HG02981 (cell line): ENCODE measurements at regions not wholly inside any gene's neighbourhood (a gene's known extent, or its start where the extent isn't known, plus 50 kb on each side); places are given as distances from the start of the nearest gene placed in this dataset.
"Not testable (repeated sequence)": the region's sequence is repeated elsewhere in the genome, so short reads cannot be mapped to it uniquely, and the experiment has no call there.

Experiments used
- ATAC-seq: cut with Tn5 transposase; IDR thresholded peaks from one replicate; pipeline ENCODE4 v1.9.1; 2021; ENCODE audit warnings: mild to moderate bottlenecking, moderate library complexity; ENCODE audit not compliant: unreplicated experiment

DNA sequence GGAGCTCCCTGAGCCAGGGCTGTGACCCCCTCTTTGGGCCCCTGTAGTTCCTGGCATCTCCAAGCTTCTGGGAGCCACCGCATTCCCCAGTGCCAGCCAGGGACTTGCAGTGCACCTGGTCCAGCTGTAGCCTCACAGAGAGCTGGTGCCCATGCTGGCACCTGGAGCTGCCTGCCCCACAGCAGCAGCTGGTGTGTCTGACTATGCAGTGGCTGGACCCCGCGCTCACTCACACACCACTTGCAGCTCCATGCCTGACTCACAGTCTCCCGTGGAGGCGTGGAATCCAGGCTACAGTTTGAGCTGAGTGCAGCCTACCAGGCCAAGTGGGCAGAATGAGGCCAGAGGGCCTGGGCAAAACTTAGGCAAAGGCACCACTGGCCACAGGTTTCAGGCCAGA is 102.2 kb upstream of the NAMPT start:
- ATAC-seq = no peak

DNA sequence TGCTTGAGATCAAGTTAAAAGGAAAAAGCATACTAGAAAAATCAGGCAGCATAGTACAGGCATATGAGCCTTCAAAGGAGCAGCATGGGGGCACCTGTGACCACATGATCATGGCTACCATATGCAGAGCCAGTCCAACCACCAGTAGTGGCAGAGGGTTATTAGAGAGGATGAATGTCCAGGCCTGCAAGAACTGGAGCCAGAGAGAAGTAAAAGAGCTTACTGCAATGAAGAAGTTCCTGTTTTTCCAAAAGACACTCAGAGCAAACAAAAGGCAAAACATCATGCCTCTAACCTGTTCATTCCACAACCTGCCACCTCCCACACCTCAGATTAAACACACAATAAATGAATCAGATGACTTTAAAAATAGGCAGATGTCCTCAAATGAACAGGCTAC is 99.6 kb upstream of the NAMPT start:
- ATAC-seq = no peak

DNA sequence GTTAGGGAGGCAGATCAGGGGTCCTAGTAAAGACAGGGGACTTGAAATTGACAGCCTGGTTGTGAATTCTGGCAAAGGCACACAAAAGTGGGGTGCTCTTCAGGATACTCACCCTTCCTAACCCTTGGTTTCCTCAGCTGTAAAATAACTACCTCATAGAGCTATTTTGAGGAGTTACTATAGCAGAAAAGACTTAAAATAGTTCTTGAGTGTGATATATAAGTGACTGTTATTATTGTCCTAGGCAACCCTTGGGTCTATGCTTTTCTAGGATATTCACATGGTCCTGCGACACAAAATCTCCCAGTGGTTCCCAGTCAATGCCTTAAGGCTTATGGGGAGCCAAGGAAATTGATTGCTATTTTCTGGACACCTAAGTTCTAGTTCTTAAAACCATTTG is 98.1 kb upstream of the NAMPT start:
- no peak for ATAC-seq

DNA sequence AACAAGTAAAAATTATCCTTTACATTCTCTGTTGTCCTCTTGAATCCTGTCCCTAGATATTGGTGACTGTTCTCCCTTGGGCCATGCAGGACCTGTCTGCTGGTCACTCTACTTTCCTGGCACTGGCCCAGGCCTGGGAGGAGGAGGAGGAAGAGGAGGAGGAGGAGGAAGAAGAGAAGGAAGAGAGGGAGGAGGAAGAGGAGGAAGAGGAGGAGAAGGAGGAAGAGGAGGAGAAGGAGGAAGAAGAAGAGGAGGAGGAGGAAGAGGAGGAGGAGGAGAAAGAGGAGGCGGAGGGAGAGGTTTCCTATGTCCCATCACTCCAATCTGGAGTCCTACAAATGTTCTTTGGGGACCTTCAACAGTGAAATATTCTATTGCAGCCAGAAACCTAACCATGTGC is 97.3 kb upstream of the NAMPT start:
- no peak for ATAC-seq

DNA sequence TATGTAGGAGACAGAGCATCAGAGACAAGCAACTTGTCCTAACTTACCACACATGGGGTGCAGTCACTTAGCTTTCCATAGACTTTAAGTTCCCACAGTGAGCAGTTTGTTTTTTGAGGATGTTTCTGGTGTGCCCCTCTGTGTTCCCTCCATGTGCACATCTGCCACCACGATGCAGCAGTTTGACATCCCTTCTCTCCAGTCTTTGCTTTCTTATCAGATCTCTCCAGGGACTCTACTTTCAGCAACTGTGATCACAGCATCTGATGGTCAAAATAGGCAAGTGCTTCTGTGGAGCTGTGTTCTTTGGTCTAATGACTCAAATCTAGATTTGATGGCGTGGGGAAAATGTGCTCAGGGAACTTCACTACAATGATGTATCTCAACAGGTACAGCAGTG is 96.5 kb upstream of the NAMPT start:
- ATAC-seq = no peak

DNA sequence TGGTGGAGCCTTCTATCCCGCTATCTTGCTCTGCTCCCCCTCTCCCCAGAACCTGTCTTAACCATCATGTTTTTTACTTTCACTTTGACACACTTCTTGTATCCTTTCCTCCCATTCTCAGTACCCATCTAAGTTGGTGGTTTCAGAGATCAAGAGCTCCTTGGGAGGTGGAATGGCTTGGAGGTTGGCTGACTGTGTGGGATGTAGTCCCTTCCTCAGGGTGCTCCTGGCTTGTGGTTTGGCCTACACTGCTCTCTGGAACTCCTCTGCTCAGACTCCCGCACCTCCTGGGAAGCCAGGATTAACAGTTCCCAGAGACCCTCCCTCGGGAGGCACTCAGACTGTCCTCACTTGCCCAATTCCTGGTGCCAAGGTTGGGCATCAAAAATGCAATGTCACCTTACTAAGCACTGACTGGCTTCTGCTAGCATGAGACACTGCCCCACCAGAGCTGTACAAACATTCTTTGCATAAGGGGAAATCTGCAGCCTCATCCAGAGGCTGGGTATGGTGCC is 93.1 kb upstream of the NAMPT start:
- ATAC-seq = no peak

DNA sequence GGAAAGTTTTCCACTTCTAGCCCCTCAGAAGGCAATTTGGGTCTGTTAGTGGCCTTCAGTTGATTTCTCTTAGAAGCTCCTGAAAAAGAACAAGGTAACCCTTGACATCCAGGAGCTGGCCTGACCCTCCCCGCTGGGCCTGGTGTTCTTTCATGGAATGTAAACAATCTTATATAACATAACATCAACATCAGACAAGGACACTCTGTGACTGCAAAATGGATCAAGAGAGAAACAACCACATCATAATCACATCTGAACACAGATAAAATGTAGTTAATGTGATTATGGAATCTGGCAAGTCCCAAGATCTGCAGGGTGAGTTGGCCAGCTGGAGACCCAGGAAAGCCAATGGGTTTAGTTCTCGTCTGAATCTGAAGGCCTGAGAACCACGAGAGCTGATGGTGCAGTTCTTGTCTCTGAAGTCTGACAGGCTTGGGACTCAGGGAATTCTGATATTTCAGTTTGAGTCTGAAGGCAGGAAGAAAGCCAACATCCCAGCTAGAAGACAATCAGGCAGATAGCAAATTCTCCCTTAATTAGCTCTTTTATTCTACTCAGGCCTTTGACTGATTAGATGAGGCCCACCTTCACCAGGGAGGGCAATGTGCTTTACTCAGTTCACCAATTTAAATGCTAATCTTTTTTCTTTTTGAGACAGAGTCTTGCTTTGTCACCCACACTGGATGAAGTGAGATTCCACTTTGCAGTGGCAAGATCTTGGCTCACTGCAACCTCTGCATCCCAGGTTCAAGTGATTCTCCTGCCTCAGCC is 91.4 kb upstream of the NAMPT start:
- ATAC-seq = no peak

DNA sequence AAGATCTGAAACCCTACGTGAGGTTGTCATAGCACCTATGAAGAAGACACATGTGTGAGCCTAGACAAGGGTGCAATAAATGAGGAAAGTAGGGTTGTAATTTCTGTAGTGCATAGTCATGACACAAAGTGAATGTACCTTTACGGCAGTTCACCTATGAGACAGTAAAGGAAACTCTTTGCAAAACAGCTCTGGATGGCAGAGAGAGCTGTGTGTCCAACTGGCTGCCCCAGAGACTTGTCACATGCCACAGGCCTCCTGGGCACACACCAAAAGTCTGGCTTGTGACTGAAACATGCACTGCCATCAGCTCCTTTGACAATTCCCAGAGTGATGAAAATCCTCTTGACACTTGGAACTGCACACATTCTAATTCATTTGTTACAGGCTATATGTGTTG is 90.7 kb upstream of the NAMPT start:
- ATAC-seq = no peak

DNA sequence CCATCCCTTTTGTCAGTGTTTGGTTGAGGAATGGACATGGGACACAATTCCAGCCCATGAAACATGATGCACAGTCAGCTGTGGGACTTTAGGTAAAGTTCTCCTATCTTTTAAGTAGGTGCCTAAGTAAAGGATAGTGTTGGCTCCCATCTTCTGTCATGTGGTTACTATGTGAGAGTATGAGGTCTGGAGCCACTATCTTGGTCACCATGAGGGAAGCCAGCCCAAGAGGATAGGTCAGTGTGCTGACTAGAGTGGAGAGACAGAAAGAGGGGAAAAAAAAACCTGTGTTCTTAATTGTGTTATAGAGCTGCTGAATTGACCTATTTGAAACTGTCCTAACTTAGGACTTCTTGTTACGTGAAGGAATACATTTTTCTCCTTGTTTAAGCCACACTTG is 89.7 kb upstream of the NAMPT start:
- ATAC-seq = no peak

DNA sequence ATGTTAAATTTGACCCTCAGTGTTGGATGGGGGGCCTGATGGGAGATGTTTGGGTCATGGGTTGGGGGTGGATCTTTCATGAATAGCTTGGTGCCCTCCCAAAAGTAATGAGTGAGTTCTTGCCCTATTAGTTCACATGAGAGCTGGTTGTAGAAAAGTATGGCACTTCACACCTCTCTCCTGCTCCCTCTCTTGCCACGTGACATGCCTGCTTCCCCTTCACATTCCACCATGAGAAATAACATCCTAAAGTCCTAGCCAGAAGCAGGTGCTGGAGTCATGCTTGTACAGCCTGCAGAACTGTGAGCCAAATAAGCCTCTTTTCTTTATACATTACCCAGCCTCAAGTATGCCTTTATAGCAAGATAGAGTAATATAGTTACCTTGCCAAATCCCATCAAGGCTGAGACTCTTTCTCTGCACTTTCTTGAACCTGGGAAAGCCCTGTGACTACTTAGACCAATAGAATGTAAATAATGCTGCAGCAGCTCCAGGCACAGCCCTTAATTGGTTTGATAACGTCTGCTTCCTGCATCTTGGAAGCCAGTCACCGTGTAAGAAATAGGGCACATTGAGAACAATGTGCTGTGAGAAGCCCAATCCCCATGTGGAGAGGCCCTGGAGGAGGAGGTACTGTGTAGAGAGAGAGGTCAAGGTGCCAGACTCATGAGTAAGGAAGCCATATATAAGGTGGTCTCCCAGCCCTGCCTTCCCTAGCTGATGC is 88.0 kb upstream of the NAMPT start:
- no peak for ATAC-seq

DNA sequence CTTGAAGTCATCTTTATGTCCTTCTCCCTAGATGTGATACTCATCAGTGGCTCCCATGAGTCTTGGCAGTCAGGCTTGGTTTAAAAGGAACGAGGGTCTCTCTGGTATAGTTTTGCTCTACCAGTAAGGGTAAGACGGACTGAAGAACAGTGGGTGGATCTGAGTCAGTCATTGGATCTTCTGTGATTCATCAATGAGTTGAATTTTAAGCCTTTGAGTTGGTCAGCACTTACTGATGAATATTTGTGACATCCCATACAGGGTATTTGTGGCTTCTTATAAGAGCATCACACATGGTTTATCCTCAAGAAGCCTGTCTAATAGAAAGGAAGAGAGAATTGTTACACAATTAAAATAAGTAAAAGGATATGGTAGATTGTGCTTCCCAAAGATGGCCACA is 87.3 kb upstream of the NAMPT start:
- no peak for ATAC-seq

DNA sequence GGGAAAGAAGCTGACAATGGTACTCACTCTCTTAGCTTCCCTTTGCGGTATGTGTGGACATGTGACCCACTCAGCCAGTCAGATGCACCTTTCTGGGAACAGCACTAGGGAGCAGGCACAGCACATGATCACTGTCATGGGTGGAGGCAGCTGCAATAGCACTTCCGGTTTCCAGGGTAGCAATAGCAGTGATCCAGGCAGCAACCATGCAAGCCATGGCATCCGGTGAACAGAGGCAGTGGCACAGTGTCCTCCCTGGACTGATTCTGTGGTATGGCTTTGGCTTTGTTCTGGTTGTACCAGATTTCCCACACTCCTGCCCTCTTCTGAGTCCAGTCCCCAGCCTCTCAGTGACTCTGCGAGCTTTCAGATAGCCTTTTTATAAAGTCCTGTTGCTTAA is 86.8 kb upstream of the NAMPT start:
- ATAC-seq = no peak

DNA sequence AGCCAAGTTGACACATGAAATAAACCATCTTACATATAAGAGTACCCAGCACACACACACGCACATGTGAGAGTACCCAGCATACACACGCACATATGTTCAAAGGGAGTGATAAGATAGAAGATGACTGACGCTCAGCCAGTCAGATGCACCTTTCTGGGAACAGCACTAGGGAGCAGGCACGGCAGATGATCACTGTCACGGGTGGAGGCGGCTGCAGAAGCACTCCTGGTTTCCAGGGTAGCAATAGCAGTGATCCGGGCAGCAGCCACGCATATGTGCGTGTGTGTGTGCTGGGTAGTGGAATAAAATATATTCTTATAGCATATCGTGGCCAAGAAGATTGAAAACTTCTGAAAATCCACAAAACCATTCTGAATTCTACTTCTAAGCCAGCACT is 85.8 kb upstream of the NAMPT start:
- no peak for ATAC-seq

DNA sequence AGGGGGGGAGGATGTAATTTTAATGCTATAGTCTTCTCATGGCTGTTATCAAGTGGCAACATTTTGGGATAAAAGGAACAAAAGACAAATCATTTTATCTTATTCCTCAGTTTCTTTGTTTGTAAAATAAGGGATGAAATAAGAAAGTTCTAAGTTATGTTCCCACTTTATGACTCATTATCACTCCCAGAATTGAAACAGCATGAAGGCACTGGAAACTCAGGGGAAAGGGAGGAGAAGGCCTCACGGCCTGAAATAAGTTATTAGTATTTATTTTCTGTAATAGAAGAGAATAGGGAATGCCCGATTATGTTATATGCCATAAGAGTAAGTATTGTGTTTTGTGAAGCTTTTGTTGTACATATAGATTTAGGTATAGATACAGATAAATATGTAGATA is 85.0 kb upstream of the NAMPT start:
- no peak for ATAC-seq

DNA sequence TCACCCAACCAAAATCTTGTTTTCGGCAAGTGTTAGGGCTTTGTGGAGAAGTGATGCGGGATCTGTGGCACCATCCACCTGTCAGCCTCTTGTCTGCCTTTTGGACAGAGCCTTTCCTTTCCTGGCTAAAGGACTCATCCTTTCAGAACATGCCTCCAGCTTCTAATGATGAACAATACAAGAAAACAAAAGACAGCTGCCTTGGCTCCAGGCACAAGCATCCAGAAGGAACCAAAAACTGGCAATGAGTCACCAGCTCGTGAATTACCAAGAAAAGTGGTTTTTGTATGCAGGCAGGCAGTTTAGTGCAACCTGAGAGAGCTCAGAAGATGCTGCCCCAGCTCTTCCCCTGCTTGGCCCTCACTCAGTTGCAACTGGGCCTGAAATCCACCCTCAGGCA is 84.6 kb upstream of the NAMPT start:
- ATAC-seq = no peak

DNA sequence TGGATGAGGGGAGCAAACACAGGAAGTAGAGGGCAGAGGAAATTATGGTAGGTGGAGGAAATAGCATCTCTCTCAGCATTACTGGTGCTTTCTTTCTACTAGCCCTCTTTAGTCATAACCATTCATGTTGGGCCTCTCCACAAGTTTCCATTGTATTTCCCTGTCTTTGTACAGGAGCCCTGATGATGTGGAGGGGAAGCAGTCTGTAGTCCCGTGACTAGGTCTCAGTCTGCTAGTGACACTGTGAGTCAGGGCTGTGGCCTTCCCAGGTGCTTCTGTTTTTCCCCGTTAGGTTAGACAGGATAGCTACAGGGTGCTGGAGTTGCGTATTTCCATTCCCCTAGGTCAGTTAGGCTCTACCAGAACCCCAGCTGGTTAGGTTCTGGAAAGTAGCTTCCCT is 82.9 kb upstream of the NAMPT start:
- ATAC-seq = no peak

DNA sequence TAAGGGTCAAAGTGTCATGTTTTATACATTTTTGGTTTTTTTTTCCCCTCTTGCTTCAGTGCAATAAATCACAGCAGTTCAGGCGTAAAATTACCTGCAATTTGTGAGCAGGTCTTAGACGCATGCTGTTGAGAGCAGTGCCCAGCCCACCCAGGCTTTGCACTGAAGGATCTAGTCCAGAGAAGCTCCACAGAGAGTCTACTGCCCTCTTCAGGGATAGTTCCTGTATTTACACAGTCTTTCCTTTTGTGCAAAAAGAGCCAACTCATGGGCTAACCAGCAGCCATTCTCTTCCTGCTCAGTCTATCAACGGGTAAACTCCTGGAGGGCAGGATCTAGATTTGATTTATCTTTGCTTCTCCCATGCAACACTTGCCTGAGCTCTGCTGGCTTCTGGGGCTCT is 82.2 kb upstream of the NAMPT start:
- no peak for ATAC-seq

DNA sequence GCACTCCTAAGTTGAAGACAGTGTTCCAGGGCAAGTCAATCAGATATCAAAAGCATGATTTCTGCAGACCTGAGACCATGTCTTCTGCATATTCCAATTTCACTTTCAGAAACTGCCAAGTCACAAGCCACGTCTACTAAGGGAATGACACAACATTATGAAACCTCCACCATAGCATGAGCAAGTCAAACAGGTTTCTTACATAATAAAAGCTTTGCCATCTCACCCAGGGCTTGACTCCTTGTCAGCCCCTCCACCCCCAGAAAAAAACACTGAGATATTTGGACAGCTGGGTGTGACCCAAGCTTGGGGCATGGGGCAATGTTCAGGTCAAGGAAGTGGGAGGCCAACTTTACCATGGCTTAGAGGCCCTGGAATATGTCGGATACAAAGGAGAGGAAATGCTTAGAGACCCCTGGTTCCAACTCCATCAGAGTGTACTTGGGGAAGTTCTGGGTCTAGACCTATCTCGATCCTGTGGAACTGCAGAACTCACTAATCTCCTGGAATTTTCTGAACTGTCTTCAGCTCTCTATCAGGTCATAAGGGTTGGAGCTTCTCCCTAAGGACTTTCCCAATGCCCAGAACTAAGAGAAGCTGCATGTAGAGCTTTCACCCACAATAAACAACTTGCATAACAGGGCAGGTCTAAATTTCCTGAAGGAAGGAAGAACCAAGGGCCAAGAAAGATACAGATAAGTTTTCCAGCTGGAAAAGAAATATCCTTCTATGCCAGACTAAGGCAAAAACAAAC is 80.6 kb upstream of the NAMPT start:
- ATAC-seq = peak; percentile 80

DNA sequence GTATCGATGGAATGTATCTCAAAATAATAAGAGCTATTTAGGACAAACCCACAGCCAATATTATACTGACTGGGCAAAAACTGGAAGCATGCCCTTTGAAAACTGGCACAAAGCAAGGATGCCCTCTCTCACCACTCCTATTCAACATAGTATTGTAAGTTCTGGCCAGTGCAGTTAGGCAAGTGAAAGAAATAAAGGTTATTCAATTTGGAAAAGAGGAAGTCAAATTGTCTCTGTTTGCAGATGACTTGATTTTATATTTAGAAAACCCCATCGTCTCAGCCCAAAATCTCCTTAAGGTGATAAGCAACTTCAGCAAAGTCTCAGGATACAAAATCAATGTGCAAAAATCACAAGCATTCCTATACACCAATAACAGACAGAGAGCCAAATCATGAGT is 77.7 kb upstream of the NAMPT start:
- ATAC-seq = not testable (repeated sequence)

DNA sequence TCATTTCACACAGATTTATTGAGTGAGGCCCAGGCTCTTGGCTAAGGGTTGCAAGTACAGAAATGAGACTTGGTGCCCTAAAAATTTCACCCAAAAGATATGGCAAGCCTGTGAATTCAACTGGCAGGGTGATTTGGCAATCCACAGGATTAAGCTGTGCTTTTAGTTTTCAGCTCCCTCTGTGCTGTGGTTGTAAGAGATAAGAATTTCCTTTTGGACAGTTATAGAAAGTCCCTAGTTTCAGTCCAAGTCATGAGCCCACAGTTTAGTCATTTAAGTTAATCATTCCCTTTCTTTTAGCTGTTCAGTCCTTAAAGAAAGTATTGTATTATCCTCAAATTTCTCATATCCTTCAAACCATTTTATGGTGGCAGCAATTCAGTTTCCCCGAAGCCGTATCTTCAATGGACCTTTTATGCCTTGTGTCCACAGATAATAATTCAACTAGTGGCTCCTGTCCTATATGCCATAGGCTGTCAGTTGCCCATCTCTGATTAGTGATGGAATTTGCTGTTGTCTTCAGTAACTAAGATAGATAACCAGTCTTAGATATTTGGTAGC is 73.4 kb upstream of the NAMPT start:
- ATAC-seq = peak; percentile 95

DNA sequence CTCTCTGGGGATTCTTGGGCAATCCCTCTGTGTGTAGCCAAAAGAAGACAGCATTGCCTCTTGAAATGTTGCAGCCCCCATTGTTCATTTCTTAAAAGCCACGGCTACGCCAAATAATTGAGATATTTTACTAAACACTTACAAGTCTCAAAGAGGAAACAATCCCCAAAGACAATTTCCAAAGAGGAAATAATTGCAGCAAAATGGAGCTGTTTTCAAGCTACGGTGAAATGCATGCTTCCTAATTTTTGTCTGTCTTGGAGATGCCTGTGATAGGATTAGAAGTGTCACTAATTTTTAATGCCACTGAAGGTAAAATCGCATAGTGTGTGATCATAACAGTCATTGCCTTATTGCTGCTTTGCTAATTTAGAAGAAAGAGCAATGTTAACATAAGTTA is 72.9 kb upstream of the NAMPT start:
- ATAC-seq = no peak
